ENCODE measurements at regions not wholly inside any gene's neighbourhood (a gene's known extent, or its start where the extent isn't known, plus 50 kb on each side); places are given as distances from the start of the nearest gene placed in this dataset.

GRCh38 chr11:42179216-42179615 lies 719.8 kb upstream of the LRRC4C start:
- DNase-seq (ENCODE audit: low spot score): no peak

- DNase-seq (ENCODE audit: low spot score): no peak
These were observed 736.0 kb upstream of the LRRC4C start for GRCh38 chr11:42195289-42196013.

GRCh38 chr11:42200311-42200710 lies 740.9 kb upstream of the LRRC4C start:
- no peak for DNase-seq (ENCODE audit: low spot score)

GRCh38 chr11:42201603-42202148 lies 742.2 kb upstream of the LRRC4C start:
- no peak for DNase-seq (ENCODE audit: low spot score)

DNA sequence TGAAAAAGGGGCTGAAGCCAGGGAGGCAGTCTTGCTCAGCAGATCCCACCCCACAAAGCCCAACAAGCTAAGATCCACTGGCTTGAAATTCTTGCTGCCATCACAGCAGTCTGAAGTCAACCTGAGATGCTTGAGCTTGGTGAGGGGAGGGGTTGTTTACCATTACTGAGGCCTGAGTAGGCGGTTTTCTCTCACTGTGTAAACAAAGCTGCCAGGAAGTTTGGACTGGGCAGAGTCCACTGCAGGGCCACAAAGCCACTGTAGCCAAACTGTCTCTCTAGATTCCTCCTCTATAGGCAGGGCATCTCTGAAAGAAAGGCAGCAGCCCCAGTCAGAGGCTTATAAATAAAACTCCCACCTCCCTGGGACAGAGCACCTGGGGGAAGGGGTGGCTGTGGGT lies 746.1 kb upstream of the LRRC4C start:
- no peak for DNase-seq (ENCODE audit: low spot score)

DNA sequence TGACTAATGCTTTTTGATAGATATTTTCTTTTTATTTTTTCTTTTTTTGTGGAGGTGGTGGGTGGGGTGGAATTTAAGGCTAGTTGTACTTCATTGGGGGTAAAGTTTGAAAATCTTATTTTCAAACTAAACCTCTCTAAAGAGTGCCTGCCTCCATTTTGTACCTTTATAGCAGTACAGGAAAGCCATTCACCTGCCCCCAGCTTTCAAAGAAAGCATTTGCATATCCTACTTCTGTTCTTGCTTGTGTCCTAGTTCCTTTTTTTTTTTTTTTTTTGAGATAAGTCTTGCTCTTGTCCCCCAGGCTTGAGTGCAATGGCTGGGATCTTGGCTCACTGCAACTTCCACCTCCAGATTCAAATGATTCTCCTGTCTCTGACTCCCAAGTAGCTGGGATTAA lies 766.2 kb upstream of the LRRC4C start:
- DNase-seq (ENCODE audit: low spot score): no peak

- no peak for DNase-seq (ENCODE audit: low spot score)
These were observed 773.2 kb upstream of the LRRC4C start for GRCh38 chr11:42232673-42233072.

DNA sequence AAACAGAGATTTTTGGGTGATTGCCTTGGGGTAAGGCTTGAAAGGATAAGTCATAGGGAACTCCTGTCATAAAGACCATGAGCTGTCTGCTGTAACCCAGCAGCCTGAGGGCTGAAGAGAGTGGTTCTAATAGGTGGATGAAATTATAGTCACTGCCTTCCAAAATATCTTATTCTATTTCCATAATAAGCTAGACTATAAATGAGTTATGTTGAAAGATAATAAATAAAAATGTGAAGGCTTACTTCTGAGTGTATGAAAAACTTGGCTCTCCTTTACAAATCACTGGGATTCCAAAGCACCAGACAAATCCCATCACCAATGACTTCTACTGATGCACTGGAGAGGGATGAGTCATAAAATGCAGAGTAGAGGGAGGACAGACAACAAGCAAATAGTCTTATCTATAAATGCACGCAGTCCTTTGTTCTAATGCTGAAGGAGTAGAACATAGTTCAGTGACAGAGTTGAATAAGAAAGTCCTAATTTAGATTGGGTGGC lies 775.0 kb upstream of the LRRC4C start:
- no peak for DNase-seq (ENCODE audit: low spot score)

- no peak for DNase-seq (ENCODE audit: low spot score)
These were observed 778.3 kb upstream of the LRRC4C start for GRCh38 chr11:42237701-42238235.

- no peak for DNase-seq (ENCODE audit: low spot score)
These were observed 779.7 kb upstream of the LRRC4C start for GRCh38 chr11:42239188-42239587.

DNA sequence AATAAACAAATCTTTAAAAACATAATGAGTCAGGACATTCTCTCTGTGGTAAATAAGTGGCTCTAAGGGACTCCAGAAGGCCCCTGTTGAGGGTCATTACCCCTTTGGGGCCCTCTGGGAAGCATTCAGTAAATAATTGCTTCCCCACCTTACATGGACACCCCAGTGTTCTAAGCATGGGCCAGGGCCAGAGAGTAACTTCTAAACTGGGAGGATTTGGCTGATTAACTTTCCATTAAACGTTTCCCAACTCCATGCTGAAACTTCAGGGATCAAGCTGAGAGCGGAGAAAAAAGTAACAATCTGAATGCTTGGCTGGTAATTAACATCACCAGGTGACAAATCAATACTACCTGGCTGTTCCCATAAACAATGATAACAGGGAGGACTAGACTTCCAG lies 783.9 kb upstream of the LRRC4C start:
- DNase-seq (ENCODE audit: low spot score): no peak

GRCh38 chr11:42244376-42244775 lies 784.9 kb upstream of the LRRC4C start:
- no peak for DNase-seq (ENCODE audit: low spot score)

DNA sequence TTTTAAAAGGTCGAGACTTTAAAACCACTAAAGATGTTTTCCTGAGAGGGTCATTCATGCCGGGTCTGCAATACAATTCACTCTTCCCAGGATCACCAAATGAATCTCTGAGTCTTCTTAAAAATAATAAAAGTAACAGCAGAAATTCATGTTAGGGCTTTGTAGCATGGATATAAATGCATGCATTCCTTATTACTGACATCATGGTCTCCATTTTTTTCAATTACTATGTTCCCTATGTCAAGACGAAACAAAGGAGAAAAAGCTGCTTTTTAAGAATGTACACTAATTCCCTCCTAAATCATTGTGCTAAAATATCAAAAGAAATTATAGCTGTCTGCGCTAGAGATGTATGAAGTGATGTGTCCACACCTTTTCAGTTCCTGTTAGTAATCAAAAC lies 789.9 kb upstream of the LRRC4C start:
- no peak for DNase-seq (ENCODE audit: low spot score)

- no peak for DNase-seq (ENCODE audit: low spot score)
These were observed 790.5 kb upstream of the LRRC4C start for GRCh38 chr11:42249956-42250355.

DNA sequence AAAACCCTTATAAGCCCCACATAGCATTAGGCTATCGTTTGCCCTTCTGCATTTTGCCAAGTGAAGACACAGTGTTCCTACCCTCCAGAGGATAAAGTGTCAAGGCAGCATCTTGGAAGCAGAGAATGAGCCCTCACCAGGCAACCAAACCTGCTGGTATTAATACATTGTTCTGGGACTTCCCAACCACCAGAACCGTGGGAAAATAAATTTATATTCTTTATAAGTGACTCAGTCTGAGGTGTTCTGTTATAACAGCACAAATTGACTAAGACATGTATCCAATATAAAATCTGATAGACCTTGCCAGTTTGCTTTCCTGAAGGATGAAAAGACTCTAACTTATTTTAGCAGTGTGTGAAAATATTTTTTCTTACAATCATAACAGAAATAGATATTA lies 792.5 kb upstream of the LRRC4C start:
- DNase-seq (ENCODE audit: low spot score): no peak

DNA sequence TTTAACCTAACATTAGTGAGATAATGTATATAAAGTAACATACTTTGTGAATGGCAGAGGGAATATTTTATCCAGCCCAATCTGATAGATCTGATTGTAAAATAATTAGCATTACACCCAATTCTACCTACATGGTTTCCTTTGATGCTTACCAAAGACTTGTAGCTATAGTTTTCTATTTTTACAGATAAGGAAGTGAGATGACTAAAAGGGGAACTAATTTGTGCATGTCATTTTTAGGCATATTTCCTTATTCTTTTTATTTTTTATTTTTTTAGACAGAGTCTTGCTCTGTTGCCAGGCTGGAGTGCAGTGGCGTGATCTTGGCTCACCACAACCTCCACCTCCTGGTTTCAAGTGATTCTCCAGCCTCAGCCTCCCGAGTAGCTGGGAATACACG lies 793.7 kb upstream of the LRRC4C start:
- no peak for DNase-seq (ENCODE audit: low spot score)

GRCh38 chr11:42255906-42256305 lies 796.5 kb upstream of the LRRC4C start:
- DNase-seq (ENCODE audit: low spot score): no peak

- no peak for DNase-seq (ENCODE audit: low spot score)
These were observed 798.1 kb upstream of the LRRC4C start for GRCh38 chr11:42257534-42257933.

- no peak for DNase-seq (ENCODE audit: low spot score)
These were observed 805.6 kb upstream of the LRRC4C start for GRCh38 chr11:42265072-42265471.

GRCh38 chr11:42271306-42271705 lies 811.9 kb upstream of the LRRC4C start:
- DNase-seq (ENCODE audit: low spot score): no peak

GRCh38 chr11:42273977-42274376 lies 814.5 kb upstream of the LRRC4C start:
- no peak for DNase-seq (ENCODE audit: low spot score)

DNA sequence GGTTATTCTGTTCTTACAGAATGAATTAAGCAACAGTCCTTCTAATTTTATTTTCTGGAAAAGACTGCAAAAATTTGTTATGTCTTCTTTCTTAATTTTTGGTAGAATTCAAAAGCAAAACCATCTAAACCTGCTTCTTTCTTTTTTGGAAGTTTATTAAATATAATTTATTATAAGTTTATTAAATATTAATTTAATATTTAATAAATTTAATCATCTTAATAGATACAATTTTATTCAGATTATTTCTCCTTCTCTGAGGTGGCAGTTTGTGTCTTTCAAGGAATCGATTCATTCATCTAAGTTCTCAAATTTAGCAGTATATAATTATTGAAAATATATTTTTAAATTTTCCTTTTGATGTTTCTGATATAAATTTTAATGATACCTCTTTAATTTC lies 837.5 kb upstream of the LRRC4C start:
- no peak for DNase-seq (ENCODE audit: low spot score)

DNA sequence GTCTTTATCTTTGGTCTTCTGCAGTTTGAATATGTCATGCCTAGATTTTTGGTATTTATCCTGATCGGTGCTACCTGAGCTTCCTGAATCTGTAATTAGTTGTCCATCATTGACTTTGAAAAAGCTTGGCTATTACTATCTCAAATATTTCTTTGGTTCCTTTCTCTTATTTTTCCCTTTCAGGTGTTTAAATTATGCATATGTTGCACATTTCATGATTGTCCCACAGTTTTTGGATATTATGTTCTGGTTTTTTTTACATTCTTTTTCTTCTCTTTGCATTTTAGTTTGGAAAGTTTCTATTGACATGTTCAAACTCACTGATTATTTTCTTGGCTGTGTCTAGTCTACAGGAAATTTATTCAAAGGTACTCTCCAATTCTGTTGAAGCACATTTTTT lies 840.3 kb upstream of the LRRC4C start:
- DNase-seq (ENCODE audit: low spot score): no peak

DNA sequence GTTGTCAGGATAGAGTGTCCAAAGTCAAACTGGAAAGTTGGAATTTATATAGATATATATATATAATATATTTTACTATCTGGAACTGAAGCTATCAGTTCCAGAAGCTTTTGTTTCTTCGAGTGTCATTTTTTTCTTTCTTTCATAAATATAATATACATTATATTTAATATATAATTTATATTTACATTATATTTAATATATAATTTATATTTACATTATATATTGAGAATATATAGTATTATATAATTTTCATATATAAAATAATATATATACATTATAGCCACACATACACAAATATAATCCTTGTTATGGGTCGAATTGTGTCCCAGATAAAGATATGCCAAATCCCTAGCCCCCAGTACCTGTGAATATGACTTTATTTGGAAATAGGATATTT lies 842.3 kb upstream of the LRRC4C start:
- no peak for DNase-seq (ENCODE audit: low spot score)
